ENCODE measurements at regions not wholly inside any gene's neighbourhood (a gene's known extent, or its start where the extent isn't known, plus 50 kb on each side); places are given as distances from the start of the nearest gene placed in this dataset.

GRCh38 chr2:59938181-59938580 lies 615.3 kb downstream of the BCL11A start:
- H3K27me3 ChIP-seq, result no peaks in the 10 kb centered on the region
- WGBS, 2 donors, result 47 to 48% methylated on average over 2 of the region's 2 CpGs
- no peaks in the 10 kb centered on the region for H3K36me3 ChIP-seq (replicated peaks in 1 of 2; ENCODE audit: insufficient read depth in 1 of 2, low read depth in 2 of 2)
- no peak overlapping the region for H3K4me3 ChIP-seq
- H3K27ac ChIP-seq, result no peak overlapping the region
- no peak for TF ChIP-seq CTCF (IDR thresholded peaks at IDR 0.05)
- no peak for TF ChIP-seq POLR2A (IDR thresholded peaks at IDR 0.05)
- no peak for ATAC-seq
- H3K4me1 ChIP-seq, result no peaks in the 10 kb centered on the region
- intact Hi-C loops (cut with DNase I), result no loop called here
- no peak for DNase-seq
- no peaks in the 10 kb centered on the region for H3K9me3 ChIP-seq

GRCh38 chr2:59936048-59936447 lies 617.4 kb downstream of the BCL11A start:
- no peak for ATAC-seq
- H3K27me3 ChIP-seq, result no peaks in the 10 kb centered on the region
- no peaks in the 10 kb centered on the region for H3K9me3 ChIP-seq
- intact Hi-C loops (cut with DNase I), result no loop called here
- 91 to 96% methylated on average over 3 of the region's 3 CpGs for WGBS, 2 donors
- no peaks in the 10 kb centered on the region for H3K4me1 ChIP-seq
- DNase-seq, result no peak
- H3K36me3 ChIP-seq (replicated peaks in 1 of 2; ENCODE audit: insufficient read depth in 1 of 2, low read depth in 2 of 2), result no peaks in the 10 kb centered on the region
- H3K4me3 ChIP-seq, result no peak overlapping the region
- H3K27ac ChIP-seq, result no peak overlapping the region
- TF ChIP-seq POLR2A (IDR thresholded peaks at IDR 0.05) (no peak), CTCF (IDR thresholded peaks at IDR 0.05) (no peak)

GRCh38 chr2:59935005-59935404 lies 618.4 kb downstream of the BCL11A start:
- Histone ChIP-seq H3K27me3 (no peaks in the 10 kb centered on the region), H3K4me1 (no peaks in the 10 kb centered on the region), H3K27ac (no peak overlapping the region), H3K36me3 (replicated peaks in 1 of 2; ENCODE audit: insufficient read depth in 1 of 2, low read depth in 2 of 2) (no peaks in the 10 kb centered on the region), H3K9me3 (no peaks in the 10 kb centered on the region), H3K4me3 (no peak overlapping the region)
- DNase-seq (no peak), ATAC-seq (no peak)
- no peak for TF ChIP-seq POLR2A (IDR thresholded peaks at IDR 0.05)
- TF ChIP-seq CTCF (IDR thresholded peaks at IDR 0.05), result no peak
- 73 to 76% methylated on average over 2 of the region's 2 CpGs for WGBS, 2 donors
- intact Hi-C loops (cut with DNase I), result no loop called here

GRCh38 chr2:59933948-59934347 lies 619.5 kb downstream of the BCL11A start:
- Histone ChIP-seq H3K27me3 (no peaks in the 10 kb centered on the region), H3K4me3 (no peak overlapping the region), H3K4me1 (no peaks in the 10 kb centered on the region), H3K27ac (no peak overlapping the region), H3K9me3 (no peaks in the 10 kb centered on the region), H3K36me3 (replicated peaks in 1 of 2; ENCODE audit: insufficient read depth in 1 of 2, low read depth in 2 of 2) (no peaks in the 10 kb centered on the region)
- ATAC-seq (no peak), DNase-seq (no peak)
- WGBS, 2 donors, result 72 to 90% methylated on average over 3 of the region's 3 CpGs
- intact Hi-C loops (cut with DNase I), result no loop called here
- TF ChIP-seq POLR2A (IDR thresholded peaks at IDR 0.05), result no peak
- no peak for TF ChIP-seq CTCF (IDR thresholded peaks at IDR 0.05)

- ATAC-seq (no peak), DNase-seq (no peak)
- WGBS, 2 donors, result 84 to 85% methylated on average over 5 of the region's 5 CpGs
- TF ChIP-seq POLR2A (IDR thresholded peaks at IDR 0.05), result no peak
- TF ChIP-seq CTCF (IDR thresholded peaks at IDR 0.05), result no peak
- intact Hi-C loops (cut with DNase I), result no loop called here
- Histone ChIP-seq H3K4me1 (no peaks in the 10 kb centered on the region), H3K9me3 (no peaks in the 10 kb centered on the region), H3K27me3 (no peaks in the 10 kb centered on the region), H3K36me3 (replicated peaks in 1 of 2; ENCODE audit: insufficient read depth in 1 of 2, low read depth in 2 of 2) (no peaks in the 10 kb centered on the region), H3K4me3 (no peak overlapping the region), H3K27ac (no peak overlapping the region)
Observed at GRCh38 chr2:59932341-59932740, 621.1 kb downstream of the BCL11A start.
